ENCODE measurements at regions not wholly inside any gene's neighbourhood (a gene's known extent, or its start where the extent isn't known, plus 50 kb on each side); places are given as distances from the start of the nearest gene placed in this dataset.

DNA sequence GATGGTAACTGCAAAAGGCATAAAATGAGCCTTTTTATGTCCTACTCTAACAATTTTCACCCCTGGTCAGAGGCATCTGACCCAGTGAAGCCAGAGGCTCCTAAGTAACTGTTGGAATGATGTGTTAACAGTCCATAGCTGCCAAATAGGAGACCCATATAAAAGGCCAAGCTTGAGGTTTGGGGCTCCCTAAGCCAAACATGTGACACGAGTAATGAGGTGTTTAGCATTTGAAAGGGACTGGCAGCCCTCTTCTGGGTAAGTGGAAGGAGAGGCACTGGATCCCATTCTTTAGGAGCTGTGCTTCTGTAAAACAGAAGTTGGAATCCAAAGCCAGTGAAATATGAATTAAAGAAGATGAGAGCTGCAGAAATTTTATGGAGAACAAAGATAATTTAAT is 100.6 kb upstream of the PNPLA4 start:
- DNase-seq: no peak
- Histone ChIP-seq H3K4me1 (no peaks in the 10 kb centered on the region), H3K4me3 (no peak overlapping the region), H3K9me3 (replicated peaks) (no peaks in the 10 kb centered on the region), H3K27me3 (ENCODE audit: low read depth) (no peaks in the 10 kb centered on the region), H3K27ac (replicated peaks) (no peak overlapping the region), H3K36me3 (no peaks in the 10 kb centered on the region)
- TF ChIP-seq, protein P1, sequence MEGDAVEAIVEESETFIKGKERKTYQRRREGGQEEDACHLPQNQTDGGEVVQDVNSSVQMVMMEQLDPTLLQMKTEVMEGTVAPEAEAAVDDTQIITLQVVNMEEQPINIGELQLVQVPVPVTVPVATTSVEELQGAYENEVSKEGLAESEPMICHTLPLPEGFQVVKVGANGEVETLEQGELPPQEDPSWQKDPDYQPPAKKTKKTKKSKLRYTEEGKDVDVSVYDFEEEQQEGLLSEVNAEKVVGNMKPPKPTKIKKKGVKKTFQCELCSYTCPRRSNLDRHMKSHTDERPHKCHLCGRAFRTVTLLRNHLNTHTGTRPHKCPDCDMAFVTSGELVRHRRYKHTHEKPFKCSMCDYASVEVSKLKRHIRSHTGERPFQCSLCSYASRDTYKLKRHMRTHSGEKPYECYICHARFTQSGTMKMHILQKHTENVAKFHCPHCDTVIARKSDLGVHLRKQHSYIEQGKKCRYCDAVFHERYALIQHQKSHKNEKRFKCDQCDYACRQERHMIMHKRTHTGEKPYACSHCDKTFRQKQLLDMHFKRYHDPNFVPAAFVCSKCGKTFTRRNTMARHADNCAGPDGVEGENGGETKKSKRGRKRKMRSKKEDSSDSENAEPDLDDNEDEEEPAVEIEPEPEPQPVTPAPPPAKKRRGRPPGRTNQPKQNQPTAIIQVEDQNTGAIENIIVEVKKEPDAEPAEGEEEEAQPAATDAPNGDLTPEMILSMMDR (IDR thresholded peaks at IDR 0.05; ENCODE audit: borderline replicate concordance): no peak
- intact Hi-C loops (cut with micrococcal nuclease): no loop called here

DNA sequence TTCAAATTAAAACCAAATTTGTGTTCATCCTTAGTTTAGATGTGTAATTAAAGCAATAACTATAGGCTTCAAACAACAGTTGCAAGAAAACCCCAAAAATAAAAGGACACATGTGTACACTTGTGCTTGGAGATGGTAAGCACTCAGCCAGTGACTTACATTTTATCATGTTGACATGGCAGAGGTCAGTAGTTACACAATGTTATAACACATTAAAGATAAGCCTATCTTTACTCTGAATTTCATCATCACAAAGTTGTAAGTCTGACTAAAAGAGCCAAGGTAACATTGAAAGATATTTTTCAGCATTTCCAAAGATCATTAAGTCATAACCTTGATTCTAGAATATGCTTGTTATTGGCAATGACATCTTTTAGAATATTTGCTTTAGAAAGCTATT is 98.5 kb upstream of the PNPLA4 start:
- no peaks in the 10 kb centered on the region for H3K9me3 ChIP-seq (replicated peaks)
- H3K4me1 ChIP-seq: no peaks in the 10 kb centered on the region
- no peak overlapping the region for H3K4me3 ChIP-seq
- no peak overlapping the region for H3K27ac ChIP-seq (replicated peaks)
- H3K27me3 ChIP-seq (ENCODE audit: low read depth): no peaks in the 10 kb centered on the region
- DNase-seq: no peak
- TF ChIP-seq, protein P1 (IDR thresholded peaks at IDR 0.05; ENCODE audit: borderline replicate concordance): no peak
- H3K36me3 ChIP-seq: no peaks in the 10 kb centered on the region
- intact Hi-C loops (cut with micrococcal nuclease): no loop called here

DNA sequence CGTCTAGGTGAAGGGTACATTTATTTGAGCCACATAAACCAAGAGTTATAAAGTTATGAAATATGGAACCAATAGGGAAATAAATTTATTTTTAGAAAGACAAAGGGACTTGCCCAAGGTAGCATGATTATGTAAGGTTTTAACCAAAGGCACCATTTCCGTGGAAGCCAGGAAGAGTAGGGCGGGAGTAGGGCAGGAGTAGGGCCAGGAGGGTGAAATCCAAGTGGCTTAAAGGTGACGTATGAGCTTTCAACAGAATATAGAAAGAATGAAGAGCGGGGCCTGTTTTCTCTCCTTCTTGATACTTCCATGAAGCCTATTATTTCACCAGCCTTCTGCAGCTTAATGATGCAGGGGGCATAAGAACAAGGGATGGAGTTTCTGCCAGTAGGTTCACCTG is 91.7 kb upstream of the PNPLA4 start:
- intact Hi-C loops (cut with micrococcal nuclease): no loop called here
- TF ChIP-seq, protein P1 (IDR thresholded peaks at IDR 0.05; ENCODE audit: borderline replicate concordance): no peak
- no peaks in the 10 kb centered on the region for H3K27me3 ChIP-seq (ENCODE audit: low read depth)

DNA sequence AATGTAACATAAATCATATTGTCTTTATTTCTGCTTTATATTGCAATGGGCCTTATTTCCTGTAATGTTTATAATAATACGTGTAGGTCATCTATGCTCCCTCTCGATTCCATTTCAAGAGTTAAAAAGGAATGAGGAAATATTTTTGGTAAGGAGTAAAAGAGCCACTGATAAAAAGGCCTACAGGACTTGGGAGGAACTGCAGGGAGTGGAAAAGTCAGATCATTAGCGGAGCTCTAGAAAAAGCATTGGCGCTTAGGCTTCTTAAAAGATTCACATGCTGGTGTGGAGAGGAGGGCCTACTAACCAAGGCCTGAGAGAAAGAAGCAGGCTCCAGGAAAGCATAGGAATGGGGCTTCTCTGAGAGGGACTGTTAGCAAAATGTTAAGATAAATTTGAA is 82.9 kb upstream of the PNPLA4 start:
- TF ChIP-seq, protein P1 (IDR thresholded peaks at IDR 0.05; ENCODE audit: borderline replicate concordance): no peak
- intact Hi-C loops (cut with micrococcal nuclease): no loop called here
- no peaks in the 10 kb centered on the region for H3K27me3 ChIP-seq (ENCODE audit: low read depth)
- peaks cover 4% of the 10 kb centered on the region for H3K4me1 ChIP-seq
- no peaks in the 10 kb centered on the region for H3K9me3 ChIP-seq (replicated peaks)
- H3K27ac ChIP-seq (replicated peaks): no peak overlapping the region
- no peaks in the 10 kb centered on the region for H3K36me3 ChIP-seq
- no peak overlapping the region for H3K4me3 ChIP-seq
- DNase-seq: no peak

More for the DNA sequence above, 91.7 kb upstream of the PNPLA4 start:
- Histone ChIP-seq H3K36me3 (no peaks in the 10 kb centered on the region), H3K4me1 (no peaks in the 10 kb centered on the region), H3K4me3 (no peak overlapping the region), H3K27ac (replicated peaks) (no peak overlapping the region), H3K9me3 (replicated peaks) (no peaks in the 10 kb centered on the region)
- DNase-seq: no peak

DNA sequence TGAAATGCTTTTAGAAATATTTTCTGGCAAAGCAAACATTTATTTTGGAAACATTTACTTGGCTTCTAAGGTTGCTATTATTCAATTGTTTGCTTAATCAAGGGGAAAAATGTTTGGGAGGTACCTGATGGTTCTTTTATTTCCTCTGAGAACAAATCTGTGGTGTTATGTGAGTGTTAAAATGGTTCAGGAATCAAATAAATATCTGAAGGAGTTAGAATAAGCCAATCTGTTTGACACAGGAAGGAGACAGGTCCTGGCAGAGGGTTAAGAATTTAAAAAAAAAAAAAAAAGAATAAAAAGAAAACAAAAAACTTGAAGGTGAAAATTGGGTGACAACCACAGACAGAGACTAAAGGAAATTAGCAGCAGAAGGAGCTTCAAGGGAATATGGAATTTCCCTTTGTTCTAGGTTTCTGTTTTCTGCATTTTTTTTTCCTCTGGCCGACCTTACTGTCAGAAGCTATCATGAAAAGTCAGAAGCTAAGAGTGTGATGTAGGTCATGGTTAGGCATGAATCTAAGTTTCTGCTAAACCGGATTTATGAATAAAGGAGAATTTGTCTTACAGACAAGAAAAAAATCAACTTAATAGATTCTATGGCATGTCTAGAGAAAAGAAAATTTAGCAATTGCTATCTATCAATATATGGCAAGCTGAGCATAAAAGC is 78.6 kb upstream of the PNPLA4 start:
- H3K4me3 ChIP-seq: no peak overlapping the region
- H3K9me3 ChIP-seq (replicated peaks): no peaks in the 10 kb centered on the region
- intact Hi-C loops (cut with micrococcal nuclease): no loop called here
- no peak overlapping the region for H3K27ac ChIP-seq (replicated peaks)
- no peaks in the 10 kb centered on the region for H3K27me3 ChIP-seq (ENCODE audit: low read depth)
- TF ChIP-seq, protein P1 (IDR thresholded peaks at IDR 0.05; ENCODE audit: borderline replicate concordance): no peak
- DNase-seq: no peak
- H3K4me1 ChIP-seq: peaks cover 4% of the 10 kb centered on the region
- no peaks in the 10 kb centered on the region for H3K36me3 ChIP-seq
